CD4-positive, alpha-beta memory T cell (primary cell): ENCODE measurements at regions not wholly inside any gene's neighbourhood (a gene's known extent, or its start where the extent isn't known, plus 50 kb on each side); places are given as distances from the start of the nearest gene placed in this dataset.
A peak's percentile ranks its signal among the peaks of the same experiment; 100 is the strongest.

Experiments used
- CTCF ChIA-PET: fragments of 350-600 bp; sonication (Branson Sonifier 250); formaldehyde crosslinking; loops from one replicate; lab custom pipeline; 2021; ENCODE audit warnings: inconsistent platforms; ENCODE audit not compliant: partially characterized antibody; lab: Charles Lee
- POLR2A ChIA-PET: fragments of 350-600 bp; sonication (Branson Sonifier 250); formaldehyde crosslinking; loops from one replicate; lab custom pipeline; 2021; ENCODE audit not compliant: partially characterized antibody; lab: Charles Lee
- DNase-seq, 5 donors: peaks; one replicate each; pipeline versions ENCODE4 v3.0.0 to v3.0.0-alpha.2; 2020 to 2022; ENCODE audit warnings: mixed read lengths in 1 of 5
- H3K27ac ChIP-seq: one replicate; pipeline ENCODE4 v1.7.0; 2013; ENCODE audit warnings: low read depth, low read length
- H3K27me3 ChIP-seq: 2 replicates; pipeline ENCODE4 v1.7.0; 2013; ENCODE audit warnings: mild to moderate bottlenecking, low read length, moderate library complexity; ENCODE audit not compliant: insufficient read depth
- H3K36me3 ChIP-seq: 2 replicates; pipeline ENCODE4 v1.7.0; 2013; ENCODE audit warnings: mild to moderate bottlenecking, low read length, moderate library complexity; ENCODE audit not compliant: insufficient read depth
- H3K4me1 ChIP-seq: 2 replicates; pipeline ENCODE4 v1.7.0; 2013; ENCODE audit warnings: mild to moderate bottlenecking, low read length, moderate library complexity; ENCODE audit not compliant: insufficient read depth
- H3K4me3 ChIP-seq, 2 donors: one replicate each; pipeline ENCODE4 v1.7.0; 2013; ENCODE audit warnings: low read length in 2 of 2, mild to moderate bottlenecking in 1 of 2
- H3K9me3 ChIP-seq, 2 donors: one replicate each; pipeline ENCODE4 v1.7.0; 2013; ENCODE audit warnings: low read length in 2 of 2, control low read depth in 1 of 2; ENCODE audit not compliant: control insufficient read depth in 1 of 2
- H3K27ac Mint-ChIP-seq, 7 donors: one replicate each; pipeline ENCODE4 v1.8.0; 2020 to 2021; ENCODE audit warnings: mixed read lengths in 7 of 7, mild to moderate bottlenecking in 6 of 7, inconsistent platforms in 3 of 7, moderate library complexity in 3 of 7
- H3K27me3 Mint-ChIP-seq, 2 donors: one replicate each; pipeline ENCODE4 v1.8.0; 2020 to 2021; ENCODE audit warnings: mixed read lengths in 2 of 2
- H3K36me3 Mint-ChIP-seq, 2 donors: one replicate each; pipeline ENCODE4 v1.8.0; 2020 to 2021; ENCODE audit warnings: mixed read lengths in 2 of 2, inconsistent platforms in 1 of 2, mild to moderate bottlenecking in 1 of 2
- H3K4me1 Mint-ChIP-seq, 4 donors: one replicate each; pipeline ENCODE4 v1.8.0; 2020 to 2021; ENCODE audit warnings: mixed read lengths in 4 of 4, mild to moderate bottlenecking in 1 of 4
- H3K4me3 Mint-ChIP-seq, 8 donors: one replicate each; pipeline ENCODE4 v1.8.0; 2020 to 2021; ENCODE audit warnings: mixed read lengths in 8 of 8, mild to moderate bottlenecking in 7 of 8, moderate library complexity in 6 of 8, inconsistent platforms in 3 of 8
- H3K9me3 Mint-ChIP-seq, 8 donors: one replicate each; pipeline ENCODE4 v1.8.0; 2020 to 2021; ENCODE audit warnings: mixed read lengths in 8 of 8, mild to moderate bottlenecking in 5 of 8, inconsistent platforms in 3 of 8, moderate library complexity in 1 of 8
- intact Hi-C: fragments of 100-400 bp; cut with micrococcal nuclease; formaldehyde crosslinking; loops from one replicate; pipeline ENCODE4 v1.15.1; 2023

DNA sequence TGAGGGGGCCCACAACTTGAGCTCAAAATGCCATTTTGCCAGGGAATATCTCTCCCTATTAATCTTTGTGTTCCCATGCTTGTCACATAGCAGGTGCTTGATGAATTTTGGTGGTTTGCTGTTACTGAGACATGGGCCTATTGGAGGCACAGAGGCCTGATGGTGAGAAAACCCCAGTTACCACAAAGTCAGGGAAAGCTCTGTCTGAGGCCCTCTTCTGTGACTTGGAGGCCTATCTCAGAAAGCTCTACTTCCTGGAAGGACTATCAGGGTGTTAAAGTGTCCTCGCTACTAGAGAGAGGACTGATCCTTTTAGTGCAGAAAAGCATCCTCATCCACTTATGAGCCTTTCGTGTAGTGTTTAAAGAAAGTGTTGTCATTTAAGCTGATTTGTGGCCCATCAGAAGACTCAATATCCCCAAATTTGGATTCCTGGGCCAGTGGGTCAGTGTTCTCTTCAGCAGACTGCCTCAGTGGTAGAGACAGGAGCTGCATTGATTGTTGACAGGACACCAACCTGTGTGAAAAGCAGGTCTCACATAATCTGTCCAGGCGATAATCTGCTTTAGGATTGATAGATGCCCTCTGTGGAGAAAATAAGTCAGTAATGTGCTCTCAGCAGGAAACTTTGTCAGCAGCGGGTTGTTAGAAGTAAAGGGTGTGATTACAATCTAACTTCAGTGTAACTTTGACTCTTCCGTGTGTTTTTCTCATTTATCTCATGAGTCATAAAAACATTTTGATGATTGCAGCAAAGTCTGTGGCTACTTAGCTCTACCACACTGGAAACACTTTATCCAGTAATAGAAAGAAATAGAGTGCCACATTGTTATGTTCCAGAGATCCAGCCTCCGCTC is 121.0 kb downstream of the AKAP11 start:
- Histone ChIP-seq H3K27ac (peak overlapping the region; percentile 55), H3K4me1 (peaks cover 73% of the 10 kb centered on the region), H3K4me3 (peak overlapping the region in 1 of 2 donors; percentile 3)

GRCh38 chr13:42393573-42394360 is 121.8 kb downstream of the AKAP11 start:
- no peaks in the 10 kb centered on the region for H3K27me3 Mint-ChIP-seq
- no peaks in the 10 kb centered on the region for H3K9me3 ChIP-seq
- peak overlapping the region; percentile 55 for H3K27ac ChIP-seq
- peak overlapping the region; percentile 26 to 90 (median 79) for H3K4me3 Mint-ChIP-seq
- H3K36me3 Mint-ChIP-seq, result no peaks in the 10 kb centered on the region
- no peaks in the 10 kb centered on the region for H3K36me3 ChIP-seq
- POLR2A ChIA-PET, result interaction anchor here (0.7 to 6.2 kb wide), 13 partner anchors 7 to 929 kb away, joined by 3 to 48 read pairs (median 12); partner anchors contain the start of genes AKAP11 and DGKH
- peaks cover 61 to 80% (median 70%) of the 10 kb centered on the region in 4 donors for H3K4me1 Mint-ChIP-seq
- intact Hi-C loops, result loop anchor here (1.0 to 10.0 kb wide), 5 partner anchors 13 to 121 kb away; partner anchors contain the start of gene AKAP11
- CTCF ChIA-PET, result interaction anchor here (1.3 to 3.0 kb wide), 7 partner anchors 10 to 84 kb away, joined by 3 to 17 read pairs (median 8); no protein-coding TSS in a partner anchor
- H3K27ac Mint-ChIP-seq, result peak overlapping the region; percentile 85 to 99 (median 94)
- H3K9me3 Mint-ChIP-seq, result peaks cover 0 to 6% (median 0%) of the 10 kb centered on the region in 8 donors
- peaks cover 65% of the 10 kb centered on the region for H3K4me1 ChIP-seq
- DNase-seq, result no peak
- no peaks in the 10 kb centered on the region for H3K27me3 ChIP-seq
- H3K4me3 ChIP-seq, result peak overlapping the region in 1 of 2 donors; percentile 3

More for the DNA sequence above, 121.0 kb downstream of the AKAP11 start:
- ChIA-PET CTCF (interaction anchor here (0.8 to 3.0 kb wide), 11 partner anchors 9 to 85 kb away, joined by 3 to 17 read pairs (median 5); no protein-coding TSS in a partner anchor), POLR2A (interaction anchor here (0.6 to 6.2 kb wide), 15 partner anchors 8 to 928 kb away, joined by 3 to 48 read pairs (median 9); partner anchors contain the start of genes AKAP11 and DGKH)
- no peaks in the 10 kb centered on the region for H3K36me3 ChIP-seq
- H3K9me3 ChIP-seq, result no peaks in the 10 kb centered on the region
- Mint-ChIP-seq H3K27ac (peak overlapping the region; percentile 85 to 99 (median 94)), H3K4me1 (peaks cover 68 to 88% (median 78%) of the 10 kb centered on the region in 4 donors), H3K4me3 (peak overlapping the region; percentile 17 to 90 (median 68)), H3K27me3 (no peaks in the 10 kb centered on the region), H3K9me3 (peaks cover 0 to 6% (median 0%) of the 10 kb centered on the region in 8 donors), H3K36me3 (no peaks in the 10 kb centered on the region)
- peak; percentile 31 to 64 (median 48) for DNase-seq
- H3K27me3 ChIP-seq, result no peaks in the 10 kb centered on the region
- intact Hi-C loops, result loop anchor here (1.0 to 10.0 kb wide), 5 partner anchors 13 to 121 kb away; partner anchors contain the start of gene AKAP11

GRCh38 chr13:42394361-42394708 is 122.4 kb downstream of the AKAP11 start:
- H3K4me1 Mint-ChIP-seq, result peaks cover 59 to 76% (median 67%) of the 10 kb centered on the region in 4 donors
- Histone ChIP-seq H3K27me3 (no peaks in the 10 kb centered on the region), H3K4me1 (peaks cover 63% of the 10 kb centered on the region), H3K9me3 (no peaks in the 10 kb centered on the region), H3K4me3 (peak overlapping the region in 1 of 2 donors; percentile 5), H3K27ac (peak overlapping the region; percentile 55), H3K36me3 (no peaks in the 10 kb centered on the region)
- H3K36me3 Mint-ChIP-seq, result no peaks in the 10 kb centered on the region
- peak overlapping the region; percentile 26 to 90 (median 79) for H3K4me3 Mint-ChIP-seq
- ChIA-PET CTCF (interaction anchor here (1.3 to 3.0 kb wide), 2 partner anchors 9 to 84 kb away, joined by 3 to 14 read pairs; no protein-coding TSS in a partner anchor), POLR2A (interaction anchor here (2.6 to 6.2 kb wide), 6 partner anchors 9 to 122 kb away, joined by 17 to 48 read pairs (median 23); partner anchors contain the start of gene AKAP11)
- peak overlapping the region; percentile 85 to 99 (median 94) for H3K27ac Mint-ChIP-seq
- no peaks in the 10 kb centered on the region for H3K27me3 Mint-ChIP-seq
- no peak for DNase-seq
- intact Hi-C loops, result loop anchor here (5.0 to 10.0 kb wide), 2 partner anchors 70 to 122 kb away; partner anchors contain the start of gene AKAP11
- H3K9me3 Mint-ChIP-seq, result peaks cover 0 to 6% (median 0%) of the 10 kb centered on the region in 8 donors

DNA sequence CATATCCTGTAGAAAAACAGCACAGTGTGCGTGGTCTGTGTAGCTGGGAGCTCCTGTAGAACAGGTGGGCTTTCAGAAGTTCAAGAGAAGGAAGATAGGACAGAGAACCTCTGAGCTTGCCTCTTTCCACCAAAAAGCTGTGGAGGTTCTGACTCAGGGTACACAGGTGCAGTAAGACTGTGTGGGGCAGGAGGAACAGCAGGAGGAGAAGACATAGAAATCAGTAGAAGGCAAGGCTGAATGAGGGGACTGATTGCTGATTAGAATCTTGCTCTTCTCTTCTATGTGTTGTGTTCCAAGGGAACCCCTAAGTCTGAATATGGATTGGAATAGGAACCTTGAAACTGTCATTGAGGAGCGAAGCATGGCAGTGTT is 122.7 kb downstream of the AKAP11 start:
- ChIA-PET CTCF (interaction anchor here (1.3 to 2.4 kb wide), 2 partner anchors 9 to 40 kb away, joined by 3 to 10 read pairs; no protein-coding TSS in a partner anchor), POLR2A (interaction anchor here (1.2 to 6.2 kb wide), 8 partner anchors 9 to 123 kb away, joined by 3 to 48 read pairs (median 18); partner anchors contain the start of gene AKAP11)
- H3K27me3 Mint-ChIP-seq, result no peaks in the 10 kb centered on the region
- H3K36me3 Mint-ChIP-seq, result no peaks in the 10 kb centered on the region
- H3K4me1 Mint-ChIP-seq, result peaks cover 62 to 80% (median 69%) of the 10 kb centered on the region in 4 donors
- H3K27ac Mint-ChIP-seq, result peak overlapping the region; percentile 85 to 99 (median 94)
- peak overlapping the region; percentile 41 to 90 (median 79) for H3K4me3 Mint-ChIP-seq
- H3K27ac ChIP-seq, result peak overlapping the region; percentile 55
- DNase-seq, result peak in 1 of 5 donors; percentile 22
- no peaks in the 10 kb centered on the region for H3K36me3 ChIP-seq
- H3K9me3 ChIP-seq, result no peaks in the 10 kb centered on the region
- H3K4me3 ChIP-seq, result peak overlapping the region in 1 of 2 donors; percentile 5
- H3K9me3 Mint-ChIP-seq, result peaks cover 0 to 9% (median 0%) of the 10 kb centered on the region in 8 donors
- intact Hi-C loops, result loop anchor here (5.0 to 10.0 kb wide), 2 partner anchors 70 to 122 kb away; partner anchors contain the start of gene AKAP11
- H3K4me1 ChIP-seq, result peaks cover 63% of the 10 kb centered on the region
- no peaks in the 10 kb centered on the region for H3K27me3 ChIP-seq

DNA sequence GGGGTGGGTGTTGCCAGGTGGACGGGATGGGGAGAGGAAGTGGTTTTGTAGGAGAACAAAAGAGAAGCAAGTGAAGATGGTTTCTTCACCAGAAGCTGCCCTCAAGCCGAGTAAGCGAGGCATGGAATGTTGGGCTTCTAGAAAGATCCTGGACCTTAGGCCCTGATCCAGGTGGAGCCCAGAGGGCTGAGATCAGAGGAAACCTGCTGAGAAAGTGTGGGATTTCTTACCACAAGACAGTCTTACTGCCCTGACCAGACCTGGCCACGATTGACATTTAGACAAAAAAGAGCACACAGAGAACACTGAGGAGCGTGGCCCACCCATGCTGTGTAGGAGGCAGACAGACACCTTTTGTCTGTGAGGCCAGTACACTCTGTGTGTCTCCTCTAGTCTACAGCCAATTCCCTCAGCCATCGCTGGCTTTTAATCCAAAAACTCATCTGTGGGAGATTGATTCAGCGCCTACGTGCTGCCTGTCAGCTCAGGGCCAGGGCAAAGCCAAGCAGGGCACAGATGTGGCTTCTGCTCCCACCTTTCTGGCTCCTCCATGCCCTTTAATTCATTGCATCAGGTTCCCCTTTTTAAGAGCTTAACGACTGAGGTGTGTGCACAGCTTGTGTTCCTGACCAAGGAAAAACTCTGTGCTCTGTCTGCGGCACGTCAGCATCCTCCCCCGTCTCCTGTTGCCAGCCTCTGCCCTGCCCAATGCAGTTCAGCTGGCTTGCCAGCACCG is 123.3 kb downstream of the AKAP11 start:
- Mint-ChIP-seq H3K27me3 (no peaks in the 10 kb centered on the region), H3K27ac (peak overlapping the region; percentile 85 to 99 (median 94)), H3K9me3 (peaks cover 0 to 9% (median 0%) of the 10 kb centered on the region in 8 donors), H3K36me3 (no peaks in the 10 kb centered on the region), H3K4me1 (peaks cover 62 to 83% (median 72%) of the 10 kb centered on the region in 4 donors), H3K4me3 (peak overlapping the region; percentile 41 to 90 (median 79))
- CTCF ChIA-PET, result interaction anchor here (1.2 to 2.4 kb wide), 3 partner anchors 8 to 65 kb away, joined by 3 to 10 read pairs (median 3); no protein-coding TSS in a partner anchor
- Histone ChIP-seq H3K27ac (peak overlapping the region; percentile 55), H3K4me1 (peaks cover 63% of the 10 kb centered on the region), H3K27me3 (no peaks in the 10 kb centered on the region), H3K9me3 (no peaks in the 10 kb centered on the region), H3K4me3 (peak overlapping the region in 1 of 2 donors; percentile 5), H3K36me3 (no peaks in the 10 kb centered on the region)
- intact Hi-C loops, result loop anchor here (10.0 kb wide), 1 partner anchor 70 kb away; no protein-coding TSS in a partner anchor
- DNase-seq, result no peak
- POLR2A ChIA-PET, result interaction anchor here (0.6 to 6.2 kb wide), 8 partner anchors 9 to 178 kb away, joined by 3 to 48 read pairs (median 12); partner anchors contain the start of gene AKAP11
